SK-N-MC (cell line): ENCODE measurements at regions not wholly inside any gene's neighbourhood (a gene's known extent, or its start where the extent isn't known, plus 50 kb on each side); places are given as distances from the start of the nearest gene placed in this dataset.

Source experiments
- EZH2 ChIP-seq: fragments of 200-600 bp; sonication (generic); IDR thresholded peaks from one replicate; pipeline ENCODE4 v1.6.1; 2017; ENCODE audit warnings: antibody characterized with exemption
- FOXP2 ChIP-seq: optimal IDR thresholded peaks from 2 replicates; pipeline ENCODE3; 2011; ENCODE audit warnings: mild to moderate bottlenecking, moderate library complexity; ENCODE audit not compliant: insufficient read depth; ENCODE audit errors: extremely low read length, control extremely low read depth
- POLR2AphosphoS5 ChIP-seq: IDR thresholded peaks from 2 replicates; pipeline ENCODE4 v1.6.1; 2012; ENCODE audit warnings: mild to moderate bottlenecking, low read depth, low read length, borderline replicate concordance

GRCh38 chr12:126218697-126219096 lies 1153.5 kb downstream of the AACS start:
- TF ChIP-seq POLR2AphosphoS5 (no peak), EZH2 (no peak), FOXP2 (no peak)
